Neural cell (in vitro differentiated cells): ENCODE measurements at regions not wholly inside any gene's neighbourhood (a gene's known extent, or its start where the extent isn't known, plus 50 kb on each side); places are given as distances from the start of the nearest gene placed in this dataset.

ENCODE experiments used
- H2AFZ ChIP-seq: fragments of 200-600, 300-800 bp; sonication (generic), shearing (Covaris generic); 2 replicates; pipeline ENCODE4 v1.6.0; 2014; ENCODE audit warnings: low read depth, mild to moderate bottlenecking, antibody characterized with exemption, low read length, moderate library complexity
- H3F3A ChIP-seq: fragments of 200-600 bp; shearing (Covaris generic); 2 replicates; pipeline ENCODE4 v1.6.1; 2016; ENCODE audit warnings: mild to moderate bottlenecking, moderate library complexity, mixed read lengths, antibody characterized with exemption, low read length; ENCODE audit not compliant: insufficient read depth, poor library complexity, severe bottlenecking
- H3K27ac ChIP-seq: fragments of 200-600, 300-800 bp; sonication (generic), shearing (Covaris generic); 2 replicates; pipeline ENCODE4 v1.5.1; 2014; ENCODE audit warnings: mild to moderate bottlenecking, low read length, moderate library complexity
- H3K27me3 ChIP-seq: fragments of 300-800, 200-600 bp; sonication (generic), shearing (Covaris generic); 2 replicates; pipeline ENCODE4 v1.6.0; 2014; ENCODE audit warnings: mild to moderate bottlenecking, low read depth, low read length, moderate library complexity; ENCODE audit not compliant: insufficient read depth
- H3K36me3 ChIP-seq: fragments of 300-800, 200-600 bp; sonication (generic), shearing (Covaris generic); 2 replicates; pipeline ENCODE4 v1.5.1; 2014; ENCODE audit warnings: mild to moderate bottlenecking, antibody characterized with exemption, low read length, moderate library complexity; ENCODE audit not compliant: insufficient read depth
- H3K4me2 ChIP-seq: fragments of 300-800, 200-600 bp; sonication (generic), shearing (Covaris generic); 2 replicates; pipeline ENCODE4 v1.6.0; 2014; ENCODE audit warnings: mild to moderate bottlenecking, low read length
- H3K4me3 ChIP-seq: fragments of 300-800, 200-600 bp; sonication (generic), shearing (Covaris generic); 2 replicates; pipeline ENCODE4 v1.5.1; 2014; ENCODE audit warnings: mild to moderate bottlenecking, low read length, moderate library complexity
- H3K79me2 ChIP-seq: fragments of 200-600 bp; shearing (Covaris generic); replicated peaks from 2 replicates; pipeline ENCODE4 v1.6.0; 2014; ENCODE audit warnings: mild to moderate bottlenecking, low read length, moderate library complexity; ENCODE audit not compliant: insufficient read depth
- H3K9ac ChIP-seq: fragments of 300-800, 200-600 bp; sonication (generic), shearing (Covaris generic); 2 replicates; pipeline ENCODE4 v1.6.1; 2016; ENCODE audit warnings: mild to moderate bottlenecking, low read length, mixed read lengths
- H3K9me2 ChIP-seq: fragments of 200-600 bp; shearing (Covaris generic); 2 replicates; pipeline ENCODE4 v1.6.1; 2016; ENCODE audit warnings: mild to moderate bottlenecking, low read length, mixed read lengths; ENCODE audit not compliant: insufficient read depth
- H3K9me3 ChIP-seq: fragments of 200-600, 300-800 bp; sonication (generic), shearing (Covaris generic); 2 replicates; pipeline ENCODE4 v1.6.1; 2016; ENCODE audit warnings: mild to moderate bottlenecking, mixed run types, low read length, moderate library complexity, mixed read lengths
- H4K20me1 ChIP-seq: fragments of 200-600 bp; shearing (Covaris generic); 2 replicates; pipeline ENCODE4 v1.6.1; 2016; ENCODE audit warnings: mild to moderate bottlenecking, mixed run types; ENCODE audit not compliant: insufficient read depth
- EP300 ChIP-seq: fragments of 450-650 bp; conservative IDR thresholded peaks from 2 replicates; pipeline ENCODE4 v1.6.1; 2014; ENCODE audit warnings: antibody characterized with exemption, mild to moderate bottlenecking, moderate library complexity; ENCODE audit not compliant: poor library complexity, severe bottlenecking
- EZH2 ChIP-seq: fragments of 200-600, 300-800 bp; shearing (Covaris generic), sonication (generic); IDR thresholded peaks from 2 replicates; pipeline ENCODE4 v1.6.1; 2014; ENCODE audit warnings: antibody characterized with exemption, low read length, borderline replicate concordance, mild to moderate bottlenecking; ENCODE audit not compliant: insufficient read depth, poor library complexity, severe bottlenecking
- MXI1 ChIP-seq: fragments of 450-650 bp; conservative IDR thresholded peaks from 2 replicates; pipeline ENCODE4 v1.6.1; 2014; ENCODE audit warnings: antibody characterized with exemption, mild to moderate bottlenecking; ENCODE audit not compliant: poor library complexity, severe bottlenecking
- POLR2AphosphoS5 ChIP-seq: IDR thresholded peaks from 2 replicates; pipeline ENCODE4 v1.6.1; 2012
- RAD21 ChIP-seq: fragments of 450-650 bp; conservative IDR thresholded peaks from 2 replicates; pipeline ENCODE4 v1.6.1; 2014; ENCODE audit warnings: antibody characterized with exemption, mild to moderate bottlenecking, moderate library complexity
- SMC3 ChIP-seq: fragments of 450-650 bp; conservative IDR thresholded peaks from 2 replicates; pipeline ENCODE4 v1.6.1; 2014; ENCODE audit warnings: antibody characterized with exemption, mild to moderate bottlenecking, moderate library complexity; ENCODE audit not compliant: poor library complexity
- TAF1 ChIP-seq: IDR thresholded peaks from 2 replicates; pipeline ENCODE4 v1.6.1; 2012; ENCODE audit warnings: low read depth
- TF ChIP-seq, protein P1 (sequence below): IDR thresholded peaks from 2 replicates; pipeline ENCODE4 v1.6.1; 2012; ENCODE audit warnings: borderline replicate concordance
- TF ChIP-seq, protein P2 (sequence below): fragments of 450-650 bp; IDR thresholded peaks from 2 replicates; pipeline ENCODE4 v1.5.1; 2014; ENCODE audit warnings: antibody characterized with exemption, mild to moderate bottlenecking, moderate library complexity; ENCODE audit not compliant: poor library complexity, severe bottlenecking

DNA sequence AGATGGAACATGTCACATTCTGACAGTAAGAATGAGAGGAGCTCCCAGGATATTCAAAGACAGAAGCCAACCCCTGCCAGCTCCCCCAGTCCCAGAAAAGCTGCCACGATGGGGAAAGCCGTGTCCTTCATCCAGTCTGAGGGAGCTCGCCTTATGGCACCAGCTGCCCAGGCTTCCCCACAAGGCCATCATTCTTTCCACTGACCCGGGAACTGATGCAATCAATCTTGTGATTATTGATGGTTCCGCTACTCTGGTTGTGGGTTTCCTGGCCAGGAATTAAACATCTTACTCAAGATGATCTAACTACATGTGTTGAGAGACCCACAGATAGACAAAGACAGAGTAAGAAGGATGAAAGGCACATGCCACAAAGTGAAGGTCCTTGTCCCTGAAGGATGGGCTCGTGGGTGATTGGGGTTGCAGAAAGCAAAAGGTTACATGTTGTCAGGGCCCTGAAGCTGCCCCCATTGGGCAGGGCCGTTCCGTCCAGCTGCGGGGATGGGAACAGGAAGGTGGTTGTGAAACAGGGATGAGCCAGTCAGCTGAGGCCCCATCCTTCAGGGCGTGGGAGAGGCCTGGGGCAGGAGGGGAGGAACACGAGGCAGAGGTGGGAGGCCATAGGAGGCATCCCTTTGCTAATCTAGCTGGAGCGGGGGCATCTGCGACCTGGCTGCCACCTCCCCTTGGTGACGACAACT, 127.6 kb downstream of the OAT start:
- H3K36me3 ChIP-seq, result no peaks in the 10 kb centered on the region
- H3K79me2 ChIP-seq, result no peaks in the 10 kb centered on the region
- H3K4me2 ChIP-seq, result no peak overlapping the region
- H4K20me1 ChIP-seq, result no peaks in the 10 kb centered on the region
- no peaks in the 10 kb centered on the region for H3K27me3 ChIP-seq
- TF ChIP-seq, protein P1, sequence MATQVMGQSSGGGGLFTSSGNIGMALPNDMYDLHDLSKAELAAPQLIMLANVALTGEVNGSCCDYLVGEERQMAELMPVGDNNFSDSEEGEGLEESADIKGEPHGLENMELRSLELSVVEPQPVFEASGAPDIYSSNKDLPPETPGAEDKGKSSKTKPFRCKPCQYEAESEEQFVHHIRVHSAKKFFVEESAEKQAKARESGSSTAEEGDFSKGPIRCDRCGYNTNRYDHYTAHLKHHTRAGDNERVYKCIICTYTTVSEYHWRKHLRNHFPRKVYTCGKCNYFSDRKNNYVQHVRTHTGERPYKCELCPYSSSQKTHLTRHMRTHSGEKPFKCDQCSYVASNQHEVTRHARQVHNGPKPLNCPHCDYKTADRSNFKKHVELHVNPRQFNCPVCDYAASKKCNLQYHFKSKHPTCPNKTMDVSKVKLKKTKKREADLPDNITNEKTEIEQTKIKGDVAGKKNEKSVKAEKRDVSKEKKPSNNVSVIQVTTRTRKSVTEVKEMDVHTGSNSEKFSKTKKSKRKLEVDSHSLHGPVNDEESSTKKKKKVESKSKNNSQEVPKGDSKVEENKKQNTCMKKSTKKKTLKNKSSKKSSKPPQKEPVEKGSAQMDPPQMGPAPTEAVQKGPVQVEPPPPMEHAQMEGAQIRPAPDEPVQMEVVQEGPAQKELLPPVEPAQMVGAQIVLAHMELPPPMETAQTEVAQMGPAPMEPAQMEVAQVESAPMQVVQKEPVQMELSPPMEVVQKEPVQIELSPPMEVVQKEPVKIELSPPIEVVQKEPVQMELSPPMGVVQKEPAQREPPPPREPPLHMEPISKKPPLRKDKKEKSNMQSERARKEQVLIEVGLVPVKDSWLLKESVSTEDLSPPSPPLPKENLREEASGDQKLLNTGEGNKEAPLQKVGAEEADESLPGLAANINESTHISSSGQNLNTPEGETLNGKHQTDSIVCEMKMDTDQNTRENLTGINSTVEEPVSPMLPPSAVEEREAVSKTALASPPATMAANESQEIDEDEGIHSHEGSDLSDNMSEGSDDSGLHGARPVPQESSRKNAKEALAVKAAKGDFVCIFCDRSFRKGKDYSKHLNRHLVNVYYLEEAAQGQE, result no peak
- TF ChIP-seq MXI1 (no peak), RAD21 (no peak), EZH2 (no peak), EP300 (no peak), POLR2AphosphoS5 (no peak), TAF1 (no peak), SMC3 (no peak)
- TF ChIP-seq, protein P2, sequence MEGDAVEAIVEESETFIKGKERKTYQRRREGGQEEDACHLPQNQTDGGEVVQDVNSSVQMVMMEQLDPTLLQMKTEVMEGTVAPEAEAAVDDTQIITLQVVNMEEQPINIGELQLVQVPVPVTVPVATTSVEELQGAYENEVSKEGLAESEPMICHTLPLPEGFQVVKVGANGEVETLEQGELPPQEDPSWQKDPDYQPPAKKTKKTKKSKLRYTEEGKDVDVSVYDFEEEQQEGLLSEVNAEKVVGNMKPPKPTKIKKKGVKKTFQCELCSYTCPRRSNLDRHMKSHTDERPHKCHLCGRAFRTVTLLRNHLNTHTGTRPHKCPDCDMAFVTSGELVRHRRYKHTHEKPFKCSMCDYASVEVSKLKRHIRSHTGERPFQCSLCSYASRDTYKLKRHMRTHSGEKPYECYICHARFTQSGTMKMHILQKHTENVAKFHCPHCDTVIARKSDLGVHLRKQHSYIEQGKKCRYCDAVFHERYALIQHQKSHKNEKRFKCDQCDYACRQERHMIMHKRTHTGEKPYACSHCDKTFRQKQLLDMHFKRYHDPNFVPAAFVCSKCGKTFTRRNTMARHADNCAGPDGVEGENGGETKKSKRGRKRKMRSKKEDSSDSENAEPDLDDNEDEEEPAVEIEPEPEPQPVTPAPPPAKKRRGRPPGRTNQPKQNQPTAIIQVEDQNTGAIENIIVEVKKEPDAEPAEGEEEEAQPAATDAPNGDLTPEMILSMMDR, result no peak
- no peaks in the 10 kb centered on the region for H3K9me2 ChIP-seq
- H2AFZ ChIP-seq, result no peak overlapping the region
- no peaks in the 10 kb centered on the region for H3F3A ChIP-seq
- no peak overlapping the region for H3K27ac ChIP-seq
- no peak overlapping the region for H3K9ac ChIP-seq
- H3K4me3 ChIP-seq, result no peak overlapping the region
- no peaks in the 10 kb centered on the region for H3K9me3 ChIP-seq

DNA sequence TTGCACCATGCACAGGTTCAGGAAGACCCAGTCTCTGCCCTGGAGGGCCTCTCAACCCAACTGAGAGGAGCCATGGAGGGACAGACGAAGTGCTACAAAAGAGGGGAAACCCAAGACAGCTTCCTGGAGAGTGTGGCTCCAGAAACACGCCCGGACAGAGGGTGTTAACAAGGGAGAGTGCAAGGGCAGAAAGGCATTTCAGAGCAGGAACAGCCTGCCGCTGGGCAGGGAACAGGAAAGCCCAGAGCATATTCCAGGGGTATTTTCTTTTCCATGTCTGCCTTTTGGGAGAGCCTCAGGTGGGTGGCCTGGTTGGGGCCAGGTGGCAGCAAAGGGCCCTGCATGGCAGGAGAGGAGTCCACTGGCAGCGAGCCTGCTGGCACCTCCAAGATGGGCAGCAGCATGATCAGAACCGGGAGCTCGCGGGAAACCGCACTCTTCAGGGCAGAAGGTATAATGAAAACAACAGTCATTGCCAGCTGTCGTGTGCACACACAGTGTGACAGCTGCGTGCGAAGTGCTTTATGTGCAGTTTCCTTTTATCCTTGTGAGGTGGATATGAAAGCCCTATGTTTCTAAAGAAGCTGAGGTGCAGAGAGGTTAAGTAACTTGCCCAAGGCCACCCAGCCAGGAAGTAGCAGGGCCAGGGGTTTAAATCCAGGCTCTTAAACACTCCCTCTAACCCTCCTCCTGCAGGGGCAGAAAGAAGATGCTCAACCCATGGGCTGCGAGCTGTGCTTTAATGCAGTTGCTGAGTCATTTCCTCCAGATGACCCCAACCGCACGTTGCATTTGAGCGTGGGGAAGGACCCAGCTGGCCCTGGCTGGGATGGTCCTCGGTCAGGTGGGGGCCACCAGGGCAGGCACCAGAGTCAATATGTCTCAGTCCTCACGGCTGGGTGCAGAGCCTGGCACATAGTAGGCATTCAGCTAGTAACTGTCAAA, 128.6 kb downstream of the OAT start:
- H3K9ac ChIP-seq, result no peak overlapping the region
- H3K27ac ChIP-seq, result no peak overlapping the region
- no peaks in the 10 kb centered on the region for H3K36me3 ChIP-seq
- H3K79me2 ChIP-seq, result no peaks in the 10 kb centered on the region
- no peaks in the 10 kb centered on the region for H3K27me3 ChIP-seq
- TF ChIP-seq EZH2, result no peak
- TF ChIP-seq MXI1, result no peak
- no peak for TF ChIP-seq RAD21
- no peak for TF ChIP-seq TAF1
- TF ChIP-seq EP300, result no peak
- TF ChIP-seq, protein P2, result no peak
- TF ChIP-seq, protein P1, result no peak
- TF ChIP-seq POLR2AphosphoS5, result no peak
- TF ChIP-seq SMC3, result no peak
- H3K4me2 ChIP-seq, result no peak overlapping the region
- no peak overlapping the region for H3K4me3 ChIP-seq
- H3F3A ChIP-seq, result no peaks in the 10 kb centered on the region
- no peaks in the 10 kb centered on the region for H4K20me1 ChIP-seq
- H3K9me2 ChIP-seq, result no peaks in the 10 kb centered on the region
- no peaks in the 10 kb centered on the region for H3K9me3 ChIP-seq
- H2AFZ ChIP-seq, result no peak overlapping the region
